Activated CD8-positive, alpha-beta memory T cell treated with anti-CD3 and anti-CD28 coated beads for 48 hours (primary cell): ENCODE measurements at regions not wholly inside any gene's neighbourhood (a gene's known extent, or its start where the extent isn't known, plus 50 kb on each side); places are given as distances from the start of the nearest gene placed in this dataset.

ENCODE experiments used
- DNase-seq, 3 experiments: peaks; one replicate each; pipeline ENCODE4 v3.0.0-alpha.2; 2020; ENCODE audit warnings: low read depth in 2 of 3, low spot score in 2 of 3

GRCh38 chrX:39724544-39724943 lies 373.2 kb downstream of the BCOR start:
- DNase-seq: no peak

- no peak for DNase-seq
These were observed 372.6 kb downstream of the BCOR start for GRCh38 chrX:39725114-39725513.

- no peak for DNase-seq
These were observed 371.7 kb downstream of the BCOR start for GRCh38 chrX:39725928-39726619.

GRCh38 chrX:39726771-39727170 lies 371.0 kb downstream of the BCOR start:
- DNase-seq: no peak

GRCh38 chrX:39728025-39728424 lies 369.7 kb downstream of the BCOR start:
- DNase-seq: no peak

GRCh38 chrX:39728852-39729598 lies 368.7 kb downstream of the BCOR start:
- no peak for DNase-seq

GRCh38 chrX:39729981-39730661 lies 367.6 kb downstream of the BCOR start:
- no peak for DNase-seq

- DNase-seq: peak; percentile 4 to 30 (median 12)
These were observed 367.0 kb downstream of the BCOR start for GRCh38 chrX:39730662-39731329.

GRCh38 chrX:39731330-39731667 lies 366.5 kb downstream of the BCOR start:
- DNase-seq: no peak

- DNase-seq: no peak
These were observed 366.0 kb downstream of the BCOR start for GRCh38 chrX:39731735-39732134.

GRCh38 chrX:39733745-39734144 lies 364.0 kb downstream of the BCOR start:
- no peak for DNase-seq

- DNase-seq: no peak
These were observed 363.5 kb downstream of the BCOR start for GRCh38 chrX:39734174-39734776.

- DNase-seq: no peak
These were observed 361.2 kb downstream of the BCOR start for GRCh38 chrX:39736216-39737211.

- no peak for DNase-seq
These were observed 358.2 kb downstream of the BCOR start for GRCh38 chrX:39739585-39739984.

- DNase-seq: no peak
These were observed 357.7 kb downstream of the BCOR start for GRCh38 chrX:39740078-39740477.

GRCh38 chrX:39741904-39742303 lies 355.9 kb downstream of the BCOR start:
- DNase-seq: no peak

- DNase-seq: no peak
These were observed 351.9 kb downstream of the BCOR start for GRCh38 chrX:39745818-39746217.

GRCh38 chrX:39749135-39749534 lies 348.6 kb downstream of the BCOR start:
- no peak for DNase-seq

GRCh38 chrX:39749728-39750127 lies 348.0 kb downstream of the BCOR start:
- DNase-seq: no peak

GRCh38 chrX:39750256-39750790 lies 347.4 kb downstream of the BCOR start:
- no peak for DNase-seq
